ENCODE measurements at regions not wholly inside any gene's neighbourhood (a gene's known extent, or its start where the extent isn't known, plus 50 kb on each side); places are given as distances from the start of the nearest gene placed in this dataset.

DNA sequence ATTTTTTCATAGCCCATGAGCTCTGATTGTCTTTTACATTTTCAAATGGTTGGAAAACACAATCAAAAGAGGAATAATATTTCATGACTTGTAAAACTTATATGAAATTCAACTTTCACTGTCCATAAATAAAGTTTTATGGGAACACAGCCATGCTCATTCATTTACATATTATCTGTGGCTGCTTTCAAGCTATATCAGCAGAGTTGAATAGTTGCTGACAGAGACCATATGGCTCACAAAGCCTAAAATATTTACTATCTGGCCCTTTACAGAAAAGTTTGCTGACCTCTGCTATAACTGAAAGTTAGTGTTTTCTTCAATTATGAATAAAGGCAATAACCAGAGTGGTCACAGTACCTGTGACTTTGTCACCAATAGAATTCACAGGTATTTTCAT lies 128.2 kb upstream of the GNAO1 start:
- TF ChIP-seq SIN3A (IDR thresholded peaks at IDR 0.05; ENCODE audit: borderline replicate concordance, insufficient read depth, low read depth, low read length), result no peak
- no peak for TF ChIP-seq POLR2AphosphoS5 (IDR thresholded peaks at IDR 0.05; ENCODE audit: low read depth, low read length)
- TF ChIP-seq, protein P1, sequence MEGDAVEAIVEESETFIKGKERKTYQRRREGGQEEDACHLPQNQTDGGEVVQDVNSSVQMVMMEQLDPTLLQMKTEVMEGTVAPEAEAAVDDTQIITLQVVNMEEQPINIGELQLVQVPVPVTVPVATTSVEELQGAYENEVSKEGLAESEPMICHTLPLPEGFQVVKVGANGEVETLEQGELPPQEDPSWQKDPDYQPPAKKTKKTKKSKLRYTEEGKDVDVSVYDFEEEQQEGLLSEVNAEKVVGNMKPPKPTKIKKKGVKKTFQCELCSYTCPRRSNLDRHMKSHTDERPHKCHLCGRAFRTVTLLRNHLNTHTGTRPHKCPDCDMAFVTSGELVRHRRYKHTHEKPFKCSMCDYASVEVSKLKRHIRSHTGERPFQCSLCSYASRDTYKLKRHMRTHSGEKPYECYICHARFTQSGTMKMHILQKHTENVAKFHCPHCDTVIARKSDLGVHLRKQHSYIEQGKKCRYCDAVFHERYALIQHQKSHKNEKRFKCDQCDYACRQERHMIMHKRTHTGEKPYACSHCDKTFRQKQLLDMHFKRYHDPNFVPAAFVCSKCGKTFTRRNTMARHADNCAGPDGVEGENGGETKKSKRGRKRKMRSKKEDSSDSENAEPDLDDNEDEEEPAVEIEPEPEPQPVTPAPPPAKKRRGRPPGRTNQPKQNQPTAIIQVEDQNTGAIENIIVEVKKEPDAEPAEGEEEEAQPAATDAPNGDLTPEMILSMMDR (IDR thresholded peaks at IDR 0.05), result no peak
